Duodenal mucosa (tissue), 2 donors: ENCODE measurements at regions not wholly inside any gene's neighbourhood (a gene's known extent, or its start where the extent isn't known, plus 50 kb on each side); places are given as distances from the start of the nearest gene placed in this dataset.
"Not testable (repeated sequence)": the region's sequence is repeated elsewhere in the genome, so short reads cannot be mapped to it uniquely, and the experiment has no call there.

Experiments
- H3K27ac ChIP-seq: one replicate; pipeline ENCODE4 v1.7.0; 2013; ENCODE audit warnings: low read depth, low read length
- H3K27me3 ChIP-seq, 2 donors: one replicate each; pipeline ENCODE4 v1.7.0; 2013; ENCODE audit warnings: low read length in 2 of 2, control low read depth in 1 of 2; ENCODE audit not compliant: insufficient read depth in 2 of 2, control insufficient read depth in 1 of 2
- H3K36me3 ChIP-seq, 2 donors: one replicate each; pipeline ENCODE4 v1.7.0; 2013; ENCODE audit warnings: low read length in 2 of 2, control low read depth in 1 of 2; ENCODE audit not compliant: insufficient read depth in 2 of 2, control insufficient read depth in 1 of 2
- H3K4me1 ChIP-seq, 2 donors: one replicate each; pipeline ENCODE4 v1.7.0; 2013; ENCODE audit warnings: low read length in 2 of 2, control low read depth in 1 of 2; ENCODE audit not compliant: insufficient read depth in 2 of 2, control insufficient read depth in 1 of 2
- H3K4me3 ChIP-seq, 2 donors: one replicate each; pipeline ENCODE4 v1.7.0; 2013; ENCODE audit warnings: low read length in 2 of 2, low read depth in 1 of 2
- H3K9ac ChIP-seq, 2 donors: one replicate each; pipeline ENCODE4 v1.7.0; 2013; ENCODE audit warnings: low read length in 2 of 2, low read depth in 1 of 2
- H3K9me3 ChIP-seq, 2 donors: one replicate each; pipeline ENCODE4 v1.7.0; 2013; ENCODE audit warnings: low read length in 2 of 2, control low read depth in 1 of 2; ENCODE audit not compliant: control insufficient read depth in 1 of 2

DNA sequence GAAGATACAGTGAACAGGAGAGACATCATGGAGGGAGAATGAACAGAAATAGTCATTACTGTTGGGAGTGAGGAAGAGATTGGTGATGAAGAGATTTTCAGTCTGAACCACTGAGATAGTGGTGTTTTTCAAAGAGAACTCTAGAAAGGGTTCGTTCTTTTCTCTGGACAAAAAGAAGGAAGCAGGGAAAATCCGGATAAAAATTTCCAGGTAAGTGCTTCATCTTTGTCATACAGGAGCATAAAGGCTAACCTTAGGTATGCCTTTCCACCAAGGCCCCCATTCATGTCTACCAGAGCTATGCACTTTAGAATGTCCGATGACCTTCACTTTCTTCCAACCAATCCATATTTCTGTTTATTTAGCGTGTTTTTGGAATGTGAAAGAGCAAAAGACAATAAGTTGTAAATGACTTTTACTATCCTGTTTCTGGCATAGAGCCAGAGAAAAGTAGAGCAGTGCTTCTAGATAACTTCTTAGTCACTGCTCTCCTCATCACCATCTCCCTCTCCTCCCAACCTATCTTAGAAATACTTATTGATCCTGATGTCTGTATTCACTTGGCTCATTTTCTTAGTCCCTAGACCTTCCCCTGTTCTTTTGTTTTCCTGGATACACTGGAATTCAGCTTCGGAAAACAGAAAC is 116.5 kb downstream of the TTC6 start:
- Histone ChIP-seq H3K36me3 (no peaks in the 10 kb centered on the region), H3K4me3 (no peak overlapping the region), H3K27ac (no peak overlapping the region), H3K27me3 (no peaks in the 10 kb centered on the region), H3K4me1 (no peaks in the 10 kb centered on the region), H3K9ac (no peak overlapping the region), H3K9me3 (no peaks in the 10 kb centered on the region)

DNA sequence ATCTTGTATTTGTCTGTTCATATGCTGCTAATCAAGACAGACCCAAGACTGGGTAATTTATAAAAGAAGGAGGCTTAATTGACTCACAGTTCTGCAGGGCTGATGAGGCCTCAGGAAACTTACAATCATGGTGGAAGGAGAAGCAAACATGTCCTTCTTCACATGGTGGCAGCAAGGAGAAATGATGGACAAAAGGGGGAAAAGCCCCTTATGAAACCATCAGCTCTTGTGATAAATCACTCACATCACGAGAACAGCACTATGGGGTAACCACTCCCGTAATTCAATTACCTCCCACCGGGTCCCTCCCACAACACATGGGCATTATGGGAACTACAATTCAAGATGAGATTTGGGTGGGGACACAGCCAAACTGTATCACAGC is 117.0 kb downstream of the TTC6 start:
- not testable (repeated sequence) for H3K9ac ChIP-seq, H3K4me1 ChIP-seq, H3K9me3 ChIP-seq, H3K27me3 ChIP-seq, H3K36me3 ChIP-seq, H3K4me3 ChIP-seq, H3K27ac ChIP-seq

DNA sequence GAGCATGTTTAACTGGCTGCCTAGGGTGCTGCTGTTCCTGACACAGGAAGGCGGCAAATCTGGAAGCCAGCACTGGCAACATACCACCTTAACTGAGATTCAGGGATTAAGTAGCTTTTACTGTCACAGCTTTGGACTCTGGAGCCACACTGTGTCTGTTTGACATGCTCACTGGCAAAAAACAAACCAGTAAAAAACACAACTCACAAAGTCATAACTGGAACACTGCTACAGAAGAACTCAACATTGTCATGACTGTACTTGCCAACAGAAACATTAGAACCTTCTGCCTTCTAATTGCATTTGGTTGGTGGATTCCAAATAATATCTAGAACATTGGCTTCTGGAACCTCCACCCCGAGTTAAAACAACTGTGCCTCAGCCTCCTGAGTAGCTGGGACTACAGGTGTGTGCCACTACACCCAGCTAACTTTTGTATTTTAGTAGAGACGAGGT is 117.6 kb downstream of the TTC6 start:
- Histone ChIP-seq H3K27me3 (no peaks in the 10 kb centered on the region), H3K9ac (no peak overlapping the region), H3K27ac (no peak overlapping the region), H3K9me3 (no peaks in the 10 kb centered on the region), H3K36me3 (no peaks in the 10 kb centered on the region), H3K4me1 (no peaks in the 10 kb centered on the region), H3K4me3 (no peak overlapping the region)

DNA sequence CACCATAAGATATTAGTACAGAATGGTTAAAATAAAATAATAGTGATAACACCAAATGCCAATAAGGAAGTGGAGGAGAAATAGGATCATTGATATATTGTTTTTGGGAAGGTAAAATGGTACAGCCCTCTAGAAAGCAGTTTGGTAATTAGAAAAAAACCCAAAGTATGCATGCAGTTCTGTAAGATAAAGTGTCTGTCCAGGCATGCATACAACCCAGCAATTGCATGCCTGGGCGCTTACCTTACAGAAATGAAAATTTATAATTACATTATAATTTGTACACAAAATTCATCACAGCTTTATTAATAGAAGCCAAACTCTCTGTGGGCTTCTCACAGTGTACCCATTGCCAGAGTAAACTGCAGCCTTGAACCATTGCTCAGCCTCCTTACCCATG is 124.7 kb downstream of the TTC6 start:
- no peaks in the 10 kb centered on the region for H3K36me3 ChIP-seq
- no peak overlapping the region for H3K27ac ChIP-seq
- H3K9me3 ChIP-seq: no peaks in the 10 kb centered on the region
- no peaks in the 10 kb centered on the region for H3K4me1 ChIP-seq
- H3K27me3 ChIP-seq: no peaks in the 10 kb centered on the region
- no peak overlapping the region for H3K9ac ChIP-seq
- no peak overlapping the region for H3K4me3 ChIP-seq

DNA sequence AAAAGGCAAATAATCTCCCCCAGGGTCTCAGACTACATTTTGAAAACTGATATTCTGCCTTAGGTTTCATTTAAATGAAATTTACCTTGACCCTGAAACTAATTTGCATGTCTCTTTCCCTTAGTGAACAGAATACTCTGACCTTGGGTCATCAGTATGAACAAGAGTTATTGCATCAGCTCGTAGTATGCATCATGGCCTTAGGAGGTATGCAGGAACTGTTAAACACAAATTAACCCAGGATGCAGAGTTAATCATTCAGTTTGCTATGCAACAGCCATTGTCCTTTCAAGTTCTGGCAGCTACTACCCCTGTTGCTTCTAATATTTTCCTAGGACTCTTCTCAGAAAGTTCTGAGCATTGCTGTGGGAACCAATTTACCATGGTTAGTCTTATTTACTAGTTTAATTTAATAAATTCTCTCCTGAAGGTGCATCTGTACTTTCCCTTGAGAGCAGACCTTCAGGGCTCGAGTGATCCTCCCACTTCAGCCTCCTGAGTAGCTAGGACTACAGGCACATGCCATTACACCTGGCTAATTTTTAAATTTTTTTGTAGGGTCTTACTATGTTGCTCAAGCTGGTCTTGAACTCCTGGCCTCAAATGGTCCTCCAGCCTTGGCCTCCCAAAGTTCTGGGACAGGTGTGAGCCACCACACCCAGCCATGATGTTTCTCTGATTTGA is 126.7 kb downstream of the TTC6 start:
- Histone ChIP-seq H3K27me3 (no peaks in the 10 kb centered on the region), H3K4me3 (no peak overlapping the region), H3K9me3 (no peaks in the 10 kb centered on the region), H3K4me1 (no peaks in the 10 kb centered on the region), H3K9ac (no peak overlapping the region), H3K27ac (no peak overlapping the region), H3K36me3 (no peaks in the 10 kb centered on the region)

DNA sequence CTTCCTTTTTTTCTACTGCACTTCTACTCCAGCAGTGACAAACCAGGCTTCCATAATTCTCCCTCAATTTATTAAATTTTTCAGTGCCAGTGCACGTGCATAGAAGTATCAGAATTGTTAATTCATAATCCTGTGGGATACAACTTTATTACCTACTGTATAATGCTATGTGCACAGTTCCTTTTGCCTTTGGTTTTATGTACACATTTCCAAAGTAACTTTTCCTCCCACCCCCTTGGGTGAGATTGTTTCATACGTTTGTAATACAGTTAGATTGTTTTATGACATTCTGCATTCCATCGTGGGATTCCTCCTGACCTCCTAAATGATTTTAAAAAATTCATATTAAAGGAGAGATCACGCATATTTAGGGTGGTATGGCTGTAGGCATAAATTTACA is 128.1 kb downstream of the TTC6 start:
- H3K27ac ChIP-seq: no peak overlapping the region
- H3K4me3 ChIP-seq: no peak overlapping the region
- no peaks in the 10 kb centered on the region for H3K27me3 ChIP-seq
- no peaks in the 10 kb centered on the region for H3K36me3 ChIP-seq
- no peaks in the 10 kb centered on the region for H3K4me1 ChIP-seq
- H3K9ac ChIP-seq: no peak overlapping the region
- no peaks in the 10 kb centered on the region for H3K9me3 ChIP-seq

DNA sequence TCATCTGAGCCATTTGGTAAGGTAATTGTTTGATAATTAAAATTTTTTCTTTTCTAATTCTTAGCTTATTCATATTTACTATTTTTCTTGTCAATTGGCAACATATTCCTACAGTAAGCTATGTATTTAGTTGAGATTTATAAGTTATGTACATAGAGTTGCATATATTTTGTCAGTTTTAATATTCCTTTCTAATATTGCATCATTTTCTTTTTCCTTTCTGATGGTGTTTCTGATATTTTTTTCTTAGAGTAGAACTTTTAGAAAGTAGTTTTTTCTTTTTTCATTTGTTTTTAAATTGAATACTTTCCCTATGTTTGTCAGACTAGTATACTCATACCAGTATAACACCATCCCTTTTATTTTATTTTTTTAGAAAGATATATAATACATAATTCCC is 131.3 kb downstream of the TTC6 start:
- no peaks in the 10 kb centered on the region for H3K36me3 ChIP-seq
- H3K9ac ChIP-seq: no peak overlapping the region
- H3K27ac ChIP-seq: no peak overlapping the region
- no peak overlapping the region for H3K4me3 ChIP-seq
- H3K9me3 ChIP-seq: no peaks in the 10 kb centered on the region
- no peaks in the 10 kb centered on the region for H3K4me1 ChIP-seq
- no peaks in the 10 kb centered on the region for H3K27me3 ChIP-seq

DNA sequence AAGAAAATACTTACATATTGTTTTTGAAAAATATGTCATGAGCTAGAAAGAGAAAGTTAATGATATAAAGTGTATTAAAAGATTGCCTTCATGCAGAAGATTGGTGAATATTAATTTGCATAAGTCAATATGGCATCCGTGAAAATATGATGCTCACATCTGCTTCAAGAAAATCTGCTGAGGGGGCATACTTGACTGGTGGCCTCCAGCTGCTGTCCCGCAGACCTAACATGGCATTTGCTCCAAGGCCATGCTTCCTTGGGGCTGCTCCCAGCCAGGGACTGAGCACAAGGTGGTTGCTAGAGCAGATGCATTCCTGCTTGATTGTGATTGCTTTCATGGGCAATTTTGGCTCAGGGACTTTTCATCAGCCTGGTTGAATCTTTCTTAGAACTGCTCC is 133.8 kb downstream of the TTC6 start:
- Histone ChIP-seq H3K4me3 (no peak overlapping the region), H3K4me1 (no peaks in the 10 kb centered on the region), H3K9me3 (no peaks in the 10 kb centered on the region), H3K9ac (no peak overlapping the region), H3K27me3 (no peaks in the 10 kb centered on the region), H3K27ac (no peak overlapping the region), H3K36me3 (no peaks in the 10 kb centered on the region)

DNA sequence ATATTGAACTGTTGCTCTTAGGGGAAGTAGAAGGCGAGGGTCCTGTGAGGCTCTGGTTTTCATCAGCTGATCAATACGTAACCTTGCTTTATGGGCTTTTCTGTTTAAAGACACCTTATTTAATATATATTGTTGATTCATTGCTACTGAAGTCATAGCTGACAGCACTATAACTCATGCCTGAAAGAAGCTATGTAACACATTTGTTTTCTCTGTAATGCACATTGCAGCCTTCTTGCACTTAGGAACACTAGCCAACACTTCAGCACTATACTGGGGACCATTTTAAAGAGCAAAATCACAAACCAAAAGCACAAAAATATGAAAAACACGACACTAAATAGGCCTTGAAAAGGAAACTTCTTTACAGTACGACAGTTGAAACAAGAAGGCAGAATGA is 135.7 kb downstream of the TTC6 start:
- no peaks in the 10 kb centered on the region for H3K4me1 ChIP-seq
- no peak overlapping the region for H3K27ac ChIP-seq
- no peak overlapping the region for H3K4me3 ChIP-seq
- H3K36me3 ChIP-seq: no peaks in the 10 kb centered on the region
- no peak overlapping the region for H3K9ac ChIP-seq
- H3K9me3 ChIP-seq: no peaks in the 10 kb centered on the region
- no peaks in the 10 kb centered on the region for H3K27me3 ChIP-seq

DNA sequence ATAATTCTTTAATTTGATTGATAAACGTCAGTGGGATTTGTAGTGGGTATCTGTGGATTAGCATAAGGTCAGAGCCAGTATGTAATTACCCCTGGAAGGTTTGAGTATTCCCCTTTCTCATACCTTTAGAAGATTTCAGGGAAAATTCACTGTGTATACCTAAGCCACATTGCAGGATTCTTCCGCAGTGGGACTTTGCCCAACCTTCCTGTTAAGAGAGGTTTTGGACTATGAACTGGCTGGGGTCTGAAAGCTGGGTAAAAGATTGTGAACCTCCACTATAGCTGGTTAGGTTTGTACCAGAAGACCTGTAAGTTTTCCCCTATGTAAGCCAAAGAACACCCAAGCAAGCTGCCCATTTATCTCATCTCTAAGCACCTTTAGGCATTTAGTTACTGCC is 150.2 kb downstream of the TTC6 start:
- no peaks in the 10 kb centered on the region for H3K27me3 ChIP-seq
- no peaks in the 10 kb centered on the region for H3K4me1 ChIP-seq
- H3K36me3 ChIP-seq: no peaks in the 10 kb centered on the region
- H3K4me3 ChIP-seq: no peak overlapping the region
- no peak overlapping the region for H3K27ac ChIP-seq
- no peak overlapping the region for H3K9ac ChIP-seq
- H3K9me3 ChIP-seq: no peaks in the 10 kb centered on the region
